ENCODE measurements at regions not wholly inside any gene's neighbourhood (a gene's known extent, or its start where the extent isn't known, plus 50 kb on each side); places are given as distances from the start of the nearest gene placed in this dataset.

GRCh38 chr7:109963741-109964140 is 1127.2 kb upstream of the LRRN3 start:
- DNase-seq = no peak

GRCh38 chr7:109964780-109965179 is 1126.1 kb upstream of the LRRN3 start:
- DNase-seq = no peak

- no peak for DNase-seq
Measured at GRCh38 chr7:109967406-109967805, 1123.5 kb upstream of the LRRN3 start.

- DNase-seq = no peak
Measured at GRCh38 chr7:109983618-109984017, 1107.3 kb upstream of the LRRN3 start.

DNA sequence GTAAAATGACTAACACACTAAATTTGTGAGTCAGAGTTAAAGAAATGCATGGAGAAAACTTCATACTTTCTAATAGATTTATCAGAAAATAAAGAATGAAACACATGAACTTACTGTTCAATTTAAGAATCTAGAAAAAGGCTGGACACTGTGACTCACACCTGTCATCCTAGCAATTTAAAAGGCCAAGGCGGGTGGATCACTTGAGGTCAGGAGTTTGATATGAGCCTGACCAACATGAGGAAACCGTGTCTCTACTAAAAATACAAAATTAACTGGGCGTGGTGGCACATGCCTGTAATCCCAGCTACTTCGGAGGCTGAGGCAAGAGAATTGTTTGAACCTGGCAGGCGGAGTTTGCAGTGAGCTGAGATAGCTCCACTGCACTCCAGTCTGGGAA is 1106.2 kb upstream of the LRRN3 start:
- no peak for DNase-seq

GRCh38 chr7:109986701-109987100 is 1104.2 kb upstream of the LRRN3 start:
- DNase-seq = no peak

GRCh38 chr7:109996411-109996810 is 1094.5 kb upstream of the LRRN3 start:
- peak in 1 of 2 experiments; percentile 24 for DNase-seq

GRCh38 chr7:109996927-109997326 is 1094.0 kb upstream of the LRRN3 start:
- DNase-seq = peak; percentile 3 to 8

GRCh38 chr7:109997837-109998236 is 1093.1 kb upstream of the LRRN3 start:
- DNase-seq = no peak

DNA sequence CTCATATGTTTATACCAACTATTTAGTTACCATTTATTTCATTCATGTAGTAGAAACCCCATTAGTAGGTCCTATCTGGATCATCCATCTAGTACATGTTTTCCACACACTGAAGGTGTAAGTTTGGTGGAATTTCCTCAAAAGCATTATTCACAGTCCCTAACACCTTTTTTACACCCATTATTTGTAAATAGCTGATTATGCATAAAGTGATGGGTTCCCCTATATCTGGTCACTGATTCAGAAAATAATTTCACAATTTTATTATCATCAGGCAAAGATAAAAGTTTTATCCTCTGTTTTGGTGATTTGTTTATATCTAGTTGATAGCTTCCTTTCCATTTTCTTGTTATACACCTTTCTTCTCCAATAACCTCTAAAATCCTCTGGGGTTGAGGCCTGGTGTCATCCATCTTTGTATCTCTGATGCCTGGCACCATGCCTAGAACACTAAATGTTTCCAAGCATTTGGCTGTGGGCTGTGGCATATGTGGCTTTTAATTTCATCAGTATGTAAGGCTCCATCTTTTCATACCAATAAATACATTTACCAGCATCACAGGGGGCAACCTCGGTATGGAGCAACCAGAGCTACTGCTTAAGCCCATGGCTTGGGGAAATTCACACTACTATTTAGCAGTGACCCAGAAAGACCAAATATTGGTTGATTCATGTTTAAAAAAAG is 1089.5 kb upstream of the LRRN3 start:
- peak; percentile 9 to 82 for DNase-seq

GRCh38 chr7:110003827-110004226 is 1087.1 kb upstream of the LRRN3 start:
- no peak for DNase-seq

DNA sequence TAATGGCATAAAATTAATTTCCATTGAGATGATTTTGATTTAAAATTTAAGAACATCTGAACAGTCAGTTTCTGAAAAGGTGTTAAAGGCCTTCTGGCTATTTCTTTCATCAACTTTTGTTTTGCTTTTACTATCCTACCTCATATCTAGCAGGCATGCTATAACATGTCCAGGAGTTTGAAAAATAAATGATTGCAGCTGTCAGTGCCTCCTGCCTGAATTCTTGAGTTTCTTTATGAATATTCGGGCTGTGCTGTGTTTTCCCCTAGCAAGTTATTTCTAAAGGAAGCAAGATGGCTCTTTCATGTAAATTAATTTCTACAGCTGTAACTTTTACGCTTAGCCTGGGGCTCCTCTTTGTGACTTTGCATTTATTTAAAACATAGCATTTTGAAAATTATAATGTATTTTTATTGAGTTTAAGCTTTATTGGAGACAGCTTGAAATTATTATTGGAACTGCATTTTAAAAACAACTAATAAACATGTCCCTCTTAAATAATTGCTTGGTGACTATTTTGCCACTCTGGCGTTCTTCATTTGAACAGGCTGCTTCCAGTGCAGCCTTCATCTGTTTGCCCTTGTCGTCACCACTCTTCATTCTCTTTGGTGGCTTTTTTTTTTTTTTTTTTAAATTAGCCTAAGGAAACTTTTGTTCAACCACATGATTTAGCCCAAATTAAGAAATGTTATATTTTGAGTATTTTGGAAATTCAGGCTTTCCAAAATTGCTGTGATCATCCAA is 1083.4 kb upstream of the LRRN3 start:
- peak in 1 of 2 experiments; percentile 18 for DNase-seq

DNA sequence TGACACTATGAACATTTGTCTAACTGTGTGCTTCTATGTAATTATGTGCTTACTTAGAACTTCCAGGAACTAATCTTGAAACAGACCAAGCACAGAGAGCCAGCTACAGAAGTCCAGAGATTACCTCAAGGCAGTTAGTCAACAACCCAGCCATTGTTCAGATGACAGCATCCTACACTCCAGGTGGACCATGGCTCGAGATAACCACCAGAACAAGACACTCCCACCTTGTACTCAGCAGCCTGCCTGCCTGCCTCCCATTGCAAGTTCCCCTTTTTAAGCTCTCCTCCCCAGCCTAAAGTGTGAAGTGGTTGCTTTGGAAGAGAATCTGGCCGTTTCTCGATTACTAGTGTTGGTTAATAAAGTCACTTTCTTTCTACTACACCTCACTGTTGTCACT is 1080.6 kb upstream of the LRRN3 start:
- no peak for DNase-seq

DNA sequence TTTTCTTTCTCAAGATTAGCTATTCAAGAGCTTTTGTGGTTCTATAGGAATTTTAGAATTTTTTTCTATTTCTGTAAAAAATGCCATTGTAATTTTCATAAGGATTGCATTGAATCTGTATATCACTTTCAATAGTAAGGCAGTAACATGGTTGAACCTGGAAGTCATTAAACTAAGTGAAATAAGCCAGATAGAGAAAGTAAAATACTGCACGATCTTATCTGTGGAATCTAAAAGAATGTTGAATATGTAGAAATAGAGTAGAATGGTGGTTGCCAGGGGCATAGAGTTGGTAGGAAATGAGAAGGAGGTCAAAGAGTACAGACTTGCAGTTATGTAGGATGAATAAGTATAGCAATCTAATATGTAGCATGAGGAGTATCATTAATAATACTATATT is 1073.5 kb upstream of the LRRN3 start:
- no peak for DNase-seq

- DNase-seq = no peak
Measured at GRCh38 chr7:110027385-110027784, 1063.5 kb upstream of the LRRN3 start.

- DNase-seq = no peak
Measured at GRCh38 chr7:110043519-110043918, 1047.4 kb upstream of the LRRN3 start.

DNA sequence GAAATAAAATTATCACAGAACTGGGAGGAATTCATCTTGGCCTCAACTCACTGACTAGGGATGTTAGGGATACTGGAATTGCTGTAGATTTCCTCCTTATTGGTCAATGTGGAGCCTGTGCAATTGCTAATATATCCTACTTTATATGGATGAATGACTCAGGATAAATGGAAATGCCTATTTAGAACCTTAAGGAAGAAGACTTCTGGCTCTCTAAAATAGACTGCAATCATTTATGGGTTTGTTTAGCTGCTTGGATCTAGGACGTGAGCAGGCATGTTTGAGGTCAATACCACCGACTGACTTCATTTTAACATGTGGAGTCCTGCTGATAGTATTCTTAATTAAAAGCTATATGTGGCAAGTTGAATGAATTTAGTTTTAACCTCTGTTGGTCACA is 1040.1 kb upstream of the LRRN3 start:
- DNase-seq = no peak

DNA sequence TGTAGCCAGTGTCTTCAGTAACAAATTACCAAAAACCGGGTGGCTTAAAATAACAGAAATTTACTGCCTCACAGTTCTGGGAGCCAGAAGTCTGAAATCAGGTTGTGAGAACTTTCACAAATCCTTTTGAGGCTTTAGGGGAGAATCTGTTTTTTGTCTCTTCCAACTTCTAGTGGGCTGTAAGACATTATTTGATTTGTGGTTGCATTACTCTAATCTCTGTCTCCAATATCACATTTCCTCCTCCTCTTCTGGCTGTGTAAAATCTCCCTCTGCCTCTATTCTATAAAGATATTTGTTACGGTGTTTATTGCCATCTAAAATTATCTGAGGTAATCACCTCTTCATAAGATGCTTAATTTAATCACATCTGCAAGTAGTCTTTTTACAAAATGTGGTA is 1039.6 kb upstream of the LRRN3 start:
- no peak for DNase-seq

DNA sequence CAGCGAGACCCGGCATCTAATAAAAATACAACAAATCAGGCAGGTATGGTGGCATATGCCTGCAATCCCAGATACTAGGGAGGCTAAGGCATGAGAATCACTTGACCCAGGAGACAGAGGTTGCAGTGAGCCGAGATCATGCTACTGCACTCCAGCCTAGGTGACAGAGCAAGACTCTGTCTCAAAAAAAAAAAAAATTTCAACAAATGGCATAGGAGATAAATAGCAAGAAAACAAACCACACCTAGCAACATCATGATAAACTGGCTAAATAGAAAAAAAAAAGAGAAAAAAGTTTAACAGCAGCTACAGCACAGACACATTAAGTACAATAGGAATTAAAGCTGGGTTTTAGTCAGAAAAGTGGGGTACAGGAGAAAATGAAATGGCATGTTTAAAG is 1034.6 kb upstream of the LRRN3 start:
- DNase-seq = no peak

- DNase-seq = no peak
Measured at GRCh38 chr7:110058401-110058800, 1032.5 kb upstream of the LRRN3 start.

- DNase-seq = no peak
Measured at GRCh38 chr7:110061387-110061786, 1029.5 kb upstream of the LRRN3 start.

DNA sequence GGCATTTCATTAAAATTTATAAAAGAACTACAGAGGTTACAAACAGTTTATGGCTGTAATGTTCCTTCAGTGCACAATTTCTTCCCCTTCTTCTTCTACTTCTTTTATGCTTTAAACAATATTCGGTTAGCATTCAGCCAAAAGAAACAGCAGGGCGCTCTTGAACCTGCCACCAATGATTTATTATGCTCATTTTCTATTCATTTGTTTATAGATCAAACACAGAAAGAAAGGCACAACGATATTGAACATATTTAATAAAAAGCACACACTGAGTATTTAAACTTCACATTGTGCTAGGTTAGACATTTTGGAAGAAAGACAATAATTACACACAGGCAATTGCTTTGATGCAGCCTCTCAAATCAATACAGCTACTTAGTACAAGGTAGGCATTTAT is 1025.8 kb upstream of the LRRN3 start:
- peak in 1 of 2 experiments; percentile 60 for DNase-seq

- no peak for DNase-seq
Measured at GRCh38 chr7:110066843-110067242, 1024.1 kb upstream of the LRRN3 start.

DNA sequence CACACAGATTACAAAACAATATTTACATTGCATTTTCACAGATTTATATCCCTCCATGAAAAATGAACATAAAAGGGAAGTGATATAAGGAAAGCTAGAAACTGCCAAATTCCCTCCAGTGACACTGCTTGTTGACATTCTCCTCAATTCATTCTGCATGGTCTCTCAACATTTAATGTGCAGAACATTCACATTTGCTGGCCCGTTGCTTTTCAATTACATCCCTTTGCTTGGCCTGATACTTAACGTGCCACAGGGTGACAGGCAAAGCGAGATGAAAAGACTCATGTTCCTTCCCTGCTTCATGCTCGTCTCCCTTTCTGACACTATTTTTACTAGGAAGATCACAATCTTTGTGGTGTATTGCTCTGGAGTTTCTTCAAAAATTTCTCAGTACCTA is 1019.7 kb upstream of the LRRN3 start:
- DNase-seq = no peak

- no peak for DNase-seq
Measured at GRCh38 chr7:110075450-110075849, 1015.5 kb upstream of the LRRN3 start.
